ENCODE measurements at regions not wholly inside any gene's neighbourhood (a gene's known extent, or its start where the extent isn't known, plus 50 kb on each side); places are given as distances from the start of the nearest gene placed in this dataset.

GRCh38 chr17:73725794-73726515, 81.7 kb upstream of the SDK2 start:
- H3K9me3 ChIP-seq: peaks cover 0 to 11% (median 5%) of the 10 kb centered on the region in 3 donors
- no peaks in the 10 kb centered on the region for H3K4me1 ChIP-seq
- no peak overlapping the region for H3K4me3 ChIP-seq
- intact Hi-C loops (cut with DNase I; ENCODE audit: low total_unique reads): no loop called here
- TF ChIP-seq CTCF (IDR thresholded peaks at IDR 0.05): no peak
- no peak overlapping the region for H3K27ac ChIP-seq
- peaks cover 0 to 24% of the 10 kb centered on the region in 2 donors for H3K27me3 ChIP-seq
- no peaks in the 10 kb centered on the region for H3K36me3 ChIP-seq
- no peak for DNase-seq

DNA sequence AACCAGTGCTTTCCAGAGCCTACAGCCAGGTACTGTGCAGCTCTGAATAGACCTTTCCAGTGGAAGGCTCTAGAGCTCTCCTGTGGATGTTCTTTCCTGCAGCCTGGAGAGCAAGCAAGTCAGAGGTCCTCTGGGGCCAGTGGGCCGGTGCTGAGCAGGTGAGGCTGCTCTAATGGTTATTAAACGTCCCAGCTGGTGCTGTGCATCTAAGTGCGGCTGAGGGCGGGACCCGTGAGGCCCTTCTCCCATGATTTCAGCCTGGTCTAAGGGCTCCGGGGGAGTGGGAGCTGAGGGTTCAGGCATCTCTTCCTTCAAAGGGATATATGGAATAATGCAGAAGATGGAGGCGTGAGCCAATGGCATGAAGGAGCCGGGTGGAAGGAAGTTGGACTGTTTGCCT, 83.7 kb upstream of the SDK2 start:
- Histone ChIP-seq H3K4me3 (no peak overlapping the region), H3K4me1 (no peaks in the 10 kb centered on the region), H3K27ac (no peak overlapping the region), H3K36me3 (no peaks in the 10 kb centered on the region), H3K27me3 (peaks cover 0 to 17% of the 10 kb centered on the region in 2 donors), H3K9me3 (peaks cover 0 to 20% (median 9%) of the 10 kb centered on the region in 3 donors)
- DNase-seq: no peak
- no peak for TF ChIP-seq CTCF (IDR thresholded peaks at IDR 0.05)
- intact Hi-C loops (cut with DNase I; ENCODE audit: low total_unique reads): no loop called here

DNA sequence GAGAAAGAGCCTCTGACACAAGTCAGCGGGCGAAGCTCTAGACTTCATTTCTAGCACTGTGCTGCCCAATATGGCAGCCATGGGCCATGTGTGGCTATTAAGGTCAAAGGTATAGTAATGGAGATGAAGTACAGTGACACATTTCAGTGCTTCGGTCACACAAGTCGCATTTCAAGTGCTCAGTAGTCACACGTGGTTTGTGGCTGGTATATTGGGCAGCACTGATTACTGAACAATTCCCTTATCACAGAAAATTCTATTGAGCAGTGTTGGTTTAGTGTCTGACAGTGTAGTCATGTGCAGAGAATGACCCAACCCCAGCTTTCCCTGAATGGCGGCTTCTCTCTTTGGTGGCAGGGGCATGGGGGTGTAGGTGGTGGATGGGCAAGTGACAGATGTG, 84.9 kb upstream of the SDK2 start:
- H3K4me3 ChIP-seq: no peak overlapping the region
- no peaks in the 10 kb centered on the region for H3K36me3 ChIP-seq
- no peak overlapping the region for H3K27ac ChIP-seq
- H3K4me1 ChIP-seq: no peaks in the 10 kb centered on the region
- H3K27me3 ChIP-seq: peaks cover 0 to 16% of the 10 kb centered on the region in 2 donors
- TF ChIP-seq CTCF (IDR thresholded peaks at IDR 0.05): no peak
- H3K9me3 ChIP-seq: peaks cover 0 to 20% (median 9%) of the 10 kb centered on the region in 3 donors
- intact Hi-C loops (cut with DNase I; ENCODE audit: low total_unique reads): no loop called here
- DNase-seq: no peak

- Histone ChIP-seq H3K4me1 (no peaks in the 10 kb centered on the region), H3K36me3 (no peaks in the 10 kb centered on the region), H3K27ac (no peak overlapping the region), H3K4me3 (no peak overlapping the region), H3K9me3 (peaks cover 0 to 20% (median 9%) of the 10 kb centered on the region in 3 donors), H3K27me3 (peaks cover 0 to 25% of the 10 kb centered on the region in 2 donors)
- DNase-seq: no peak
- intact Hi-C loops (cut with DNase I; ENCODE audit: low total_unique reads): no loop called here
- TF ChIP-seq CTCF (IDR thresholded peaks at IDR 0.05): no peak
These were observed 87.5 kb upstream of the SDK2 start for GRCh38 chr17:73731733-73732132.

DNA sequence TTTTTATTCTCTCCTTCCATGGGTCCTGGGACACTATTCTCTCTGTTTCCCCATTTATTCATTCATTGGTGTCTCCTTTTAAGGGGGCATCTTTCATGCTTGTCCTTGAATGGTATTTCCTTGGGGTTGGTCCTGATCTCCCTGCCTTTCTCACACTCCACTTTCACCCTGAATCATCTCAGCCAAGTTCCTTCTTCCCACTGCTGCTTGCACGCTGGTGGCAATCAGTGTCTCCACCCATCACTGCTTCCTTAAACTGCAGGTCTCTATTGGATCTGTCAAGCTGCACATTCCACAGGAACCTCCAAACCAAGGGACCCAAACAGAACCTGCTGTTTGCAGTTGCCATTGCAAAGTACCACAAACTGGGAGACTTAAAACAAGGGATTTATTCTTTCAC, 89.3 kb upstream of the SDK2 start:
- Histone ChIP-seq H3K27me3 (peaks cover 0 to 22% of the 10 kb centered on the region in 2 donors), H3K36me3 (no peaks in the 10 kb centered on the region), H3K4me1 (no peaks in the 10 kb centered on the region), H3K4me3 (no peak overlapping the region), H3K27ac (no peak overlapping the region), H3K9me3 (peaks cover 0 to 20% (median 9%) of the 10 kb centered on the region in 3 donors)
- intact Hi-C loops (cut with DNase I; ENCODE audit: low total_unique reads): no loop called here
- no peak for DNase-seq
- TF ChIP-seq CTCF (IDR thresholded peaks at IDR 0.05): no peak

Measured in tibial artery (tissue), 4 donors.